Natural killer cell (primary cell): ENCODE measurements at regions not wholly inside any gene's neighbourhood (a gene's known extent, or its start where the extent isn't known, plus 50 kb on each side); places are given as distances from the start of the nearest gene placed in this dataset.

Source experiments
- ATAC-seq, 3 donors: fragments of 150-1000 bp in 2 of 3; fragments of 200-7000 bp in 1 of 3; cut with Tn5 transposase; 1 replicate in 1 of 3; 2 replicates in 2 of 3; pipeline ENCODE4 v1.10.0; 2021; ENCODE audit warnings: mild to moderate bottlenecking in 2 of 3, moderate library complexity in 2 of 3
- DNase-seq, 2 donors: peaks; one replicate each; pipeline versions ENCODE4 v3.0.0 to v3.0.0-alpha.2; 2013 to 2021; ENCODE audit warnings: mixed read lengths in 1 of 2
- H3K27ac ChIP-seq: one replicate; pipeline ENCODE4 v1.5.1; 2013; ENCODE audit warnings: mild to moderate bottlenecking, low read length
- H3K27me3 ChIP-seq: one replicate; pipeline ENCODE4 v1.6.1; 2013; ENCODE audit warnings: low read length; ENCODE audit not compliant: control insufficient read depth, insufficient read depth
- H3K36me3 ChIP-seq: one replicate; pipeline ENCODE4 v1.6.1; 2013; ENCODE audit warnings: low read length; ENCODE audit not compliant: control insufficient read depth, insufficient read depth
- H3K4me1 ChIP-seq: one replicate; pipeline ENCODE4 v1.6.1; 2013; ENCODE audit warnings: low read length; ENCODE audit not compliant: control insufficient read depth, insufficient read depth
- H3K4me3 ChIP-seq: one replicate; pipeline ENCODE4 v1.5.1; 2013; ENCODE audit warnings: low read length
- H3K9me3 ChIP-seq: one replicate; pipeline ENCODE4 v1.6.1; 2013; ENCODE audit warnings: low read length; ENCODE audit not compliant: control insufficient read depth, insufficient read depth
- H3K27ac Mint-ChIP-seq, 2 donors: one replicate each; pipeline ENCODE4 v1.8.0; 2022; ENCODE audit warnings: mild to moderate bottlenecking in 2 of 2, mixed read lengths in 2 of 2, moderate library complexity in 1 of 2
- H3K27me3 Mint-ChIP-seq, 2 donors: one replicate each; pipeline ENCODE4 v1.8.0; 2022; ENCODE audit warnings: low read depth in 2 of 2, mixed read lengths in 2 of 2
- H3K36me3 Mint-ChIP-seq: one replicate; pipeline ENCODE4 v1.8.0; 2022; ENCODE audit warnings: mixed read lengths
- H3K4me1 Mint-ChIP-seq, 2 donors: one replicate each; pipeline ENCODE4 v1.8.0; 2022; ENCODE audit warnings: mixed read lengths in 2 of 2
- H3K4me3 Mint-ChIP-seq: one replicate; pipeline ENCODE4 v1.8.0; 2022; ENCODE audit warnings: mild to moderate bottlenecking, moderate library complexity, mixed read lengths
- H3K9me3 Mint-ChIP-seq, 2 donors: one replicate each; pipeline ENCODE4 v1.8.0; 2022; ENCODE audit warnings: mixed read lengths in 2 of 2
- WGBS: methylation state at CpG from one replicate; pipeline ENCODE4 v1.1.7; 2013; ENCODE audit warnings: missing lambda C conversion rate; ENCODE audit not compliant: insufficient coverage; 5-methylcytosine and 5-hydroxymethylcytosine counted together
- intact Hi-C: fragments of 100-400 bp; cut with micrococcal nuclease; formaldehyde crosslinking; loops from one replicate; pipeline ENCODE4 v1.14.2; 2022
- TF ChIP-seq, protein P1 (sequence below): fragments of 200-600 bp; IDR thresholded peaks from one replicate; pipeline ENCODE4 v1.8.0; 2022; ENCODE audit warnings: antibody characterized with exemption

DNA sequence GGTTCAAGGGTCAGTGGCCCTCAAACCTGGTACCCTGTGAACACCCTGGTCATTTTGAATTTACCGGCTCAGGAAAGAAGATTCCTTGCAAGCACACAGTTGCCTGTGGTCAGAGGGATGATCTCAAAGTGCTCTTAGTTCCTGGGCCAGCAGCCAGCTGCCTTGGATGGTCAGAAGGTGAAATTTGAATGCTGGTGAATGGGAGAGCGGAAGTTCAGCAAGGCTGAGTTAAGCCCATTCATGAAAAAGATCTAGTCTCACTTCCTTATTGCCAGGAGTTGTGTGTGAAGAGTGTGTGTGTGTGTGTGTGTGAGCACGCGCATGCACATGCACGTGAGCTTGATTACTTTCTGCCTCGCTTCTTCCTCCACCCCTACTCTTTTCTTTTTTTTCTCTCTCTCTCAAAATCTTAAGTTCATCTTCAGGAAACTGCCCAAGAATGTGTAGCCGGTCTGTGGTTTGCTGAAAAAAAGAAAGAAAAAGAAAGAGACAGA lies 155.5 kb upstream of the CCND2 start:
- intact Hi-C loops, result no loop called here
- DNase-seq, result peak in 1 of 2 donors; percentile 65
- peaks cover 0 to 15% of the 10 kb centered on the region in 2 donors for H3K27me3 Mint-ChIP-seq
- peaks cover 39% of the 10 kb centered on the region for H3K4me1 ChIP-seq
- peaks cover 19 to 32% of the 10 kb centered on the region in 2 donors for H3K4me1 Mint-ChIP-seq
- no peaks in the 10 kb centered on the region for H3K9me3 Mint-ChIP-seq
- peak overlapping the region; percentile 72 for H3K4me3 Mint-ChIP-seq
- H3K36me3 ChIP-seq, result no peaks in the 10 kb centered on the region
- peak; percentile 61 to 68 (median 66) for ATAC-seq
- TF ChIP-seq, protein P1, sequence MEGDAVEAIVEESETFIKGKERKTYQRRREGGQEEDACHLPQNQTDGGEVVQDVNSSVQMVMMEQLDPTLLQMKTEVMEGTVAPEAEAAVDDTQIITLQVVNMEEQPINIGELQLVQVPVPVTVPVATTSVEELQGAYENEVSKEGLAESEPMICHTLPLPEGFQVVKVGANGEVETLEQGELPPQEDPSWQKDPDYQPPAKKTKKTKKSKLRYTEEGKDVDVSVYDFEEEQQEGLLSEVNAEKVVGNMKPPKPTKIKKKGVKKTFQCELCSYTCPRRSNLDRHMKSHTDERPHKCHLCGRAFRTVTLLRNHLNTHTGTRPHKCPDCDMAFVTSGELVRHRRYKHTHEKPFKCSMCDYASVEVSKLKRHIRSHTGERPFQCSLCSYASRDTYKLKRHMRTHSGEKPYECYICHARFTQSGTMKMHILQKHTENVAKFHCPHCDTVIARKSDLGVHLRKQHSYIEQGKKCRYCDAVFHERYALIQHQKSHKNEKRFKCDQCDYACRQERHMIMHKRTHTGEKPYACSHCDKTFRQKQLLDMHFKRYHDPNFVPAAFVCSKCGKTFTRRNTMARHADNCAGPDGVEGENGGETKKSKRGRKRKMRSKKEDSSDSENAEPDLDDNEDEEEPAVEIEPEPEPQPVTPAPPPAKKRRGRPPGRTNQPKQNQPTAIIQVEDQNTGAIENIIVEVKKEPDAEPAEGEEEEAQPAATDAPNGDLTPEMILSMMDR, result no peak
- no peaks in the 10 kb centered on the region for H3K27me3 ChIP-seq
- 9% methylated on average over 3 of the region's 7 CpGs for WGBS
- peak overlapping the region in 1 of 2 donors; percentile 44 for H3K27ac Mint-ChIP-seq
- H3K36me3 Mint-ChIP-seq, result no peaks in the 10 kb centered on the region
- H3K4me3 ChIP-seq, result no peak overlapping the region
- no peaks in the 10 kb centered on the region for H3K9me3 ChIP-seq
- no peak overlapping the region for H3K27ac ChIP-seq

GRCh38 chr12:4117386-4118016 lies 156.1 kb upstream of the CCND2 start:
- DNase-seq (no peak), ATAC-seq (no peak)
- no peak overlapping the region for H3K4me3 ChIP-seq
- no peaks in the 10 kb centered on the region for H3K27me3 ChIP-seq
- intact Hi-C loops, result no loop called here
- Mint-ChIP-seq H3K4me1 (peaks cover 19 to 32% of the 10 kb centered on the region in 2 donors), H3K36me3 (no peaks in the 10 kb centered on the region), H3K9me3 (no peaks in the 10 kb centered on the region), H3K4me3 (no peak overlapping the region), H3K27ac (peak overlapping the region in 1 of 2 donors; percentile 44), H3K27me3 (peaks cover 0 to 15% of the 10 kb centered on the region in 2 donors)
- H3K4me1 ChIP-seq, result peaks cover 39% of the 10 kb centered on the region
- H3K9me3 ChIP-seq, result no peaks in the 10 kb centered on the region
- H3K27ac ChIP-seq, result no peak overlapping the region
- no peaks in the 10 kb centered on the region for H3K36me3 ChIP-seq
- 71% methylated on average over 12 of the region's 12 CpGs for WGBS
- TF ChIP-seq, protein P1, result no peak

DNA sequence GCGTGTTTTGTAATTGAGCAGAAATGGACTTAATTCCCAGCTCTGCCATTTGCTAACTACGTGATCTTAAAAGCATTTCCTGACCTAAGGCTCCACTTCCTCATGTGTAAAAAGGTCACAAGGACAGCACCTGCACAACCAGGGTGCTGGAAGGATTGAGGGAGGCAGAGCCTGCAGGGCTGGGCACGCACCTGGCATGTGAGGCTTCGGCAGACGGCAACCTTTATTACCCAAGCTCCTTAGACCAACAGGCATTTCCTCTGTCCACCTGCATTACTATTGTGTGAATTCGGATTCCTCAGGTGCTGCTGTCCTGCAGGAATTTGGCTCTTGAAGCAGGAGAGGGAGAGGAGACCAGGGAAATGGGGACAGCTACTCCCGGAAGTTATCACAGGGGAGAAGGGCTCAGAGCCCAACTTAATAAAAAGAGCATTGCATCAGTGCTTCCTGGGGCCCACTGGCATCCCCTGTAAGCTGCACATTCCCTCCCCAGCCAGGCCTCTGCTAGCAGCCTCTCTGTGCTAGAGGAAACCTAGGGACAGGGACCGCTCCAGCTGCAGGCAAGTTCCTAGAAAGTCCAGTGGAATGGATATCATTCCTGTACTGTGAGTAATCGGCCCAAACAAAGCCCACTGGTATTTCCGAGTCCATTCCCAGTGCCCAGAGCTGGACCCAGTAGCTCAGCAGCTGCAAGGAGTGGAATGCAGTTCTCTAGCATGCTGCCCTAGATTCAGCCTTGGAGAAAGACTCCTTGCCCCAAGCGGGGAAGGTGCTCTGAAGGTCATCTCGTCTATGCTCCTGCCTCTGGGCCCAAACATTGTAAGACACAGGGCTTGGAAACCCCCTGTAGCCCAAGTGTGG lies 157.1 kb upstream of the CCND2 start:
- Histone ChIP-seq H3K27me3 (no peaks in the 10 kb centered on the region), H3K9me3 (no peaks in the 10 kb centered on the region), H3K36me3 (no peaks in the 10 kb centered on the region), H3K4me1 (peaks cover 39% of the 10 kb centered on the region), H3K27ac (no peak overlapping the region), H3K4me3 (no peak overlapping the region)
- Mint-ChIP-seq H3K27ac (no peak overlapping the region), H3K27me3 (peaks cover 0 to 16% of the 10 kb centered on the region in 2 donors), H3K4me3 (no peak overlapping the region), H3K9me3 (no peaks in the 10 kb centered on the region), H3K36me3 (no peaks in the 10 kb centered on the region), H3K4me1 (peaks cover 19 to 31% of the 10 kb centered on the region in 2 donors)
- DNase-seq (no peak), ATAC-seq (no peak)
- intact Hi-C loops, result no loop called here
- 74% methylated on average over 12 of the region's 12 CpGs for WGBS
- TF ChIP-seq, protein P1, result no peak
